Esophagus (tissue), 2 donors: ENCODE measurements at regions not wholly inside any gene's neighbourhood (a gene's known extent, or its start where the extent isn't known, plus 50 kb on each side); places are given as distances from the start of the nearest gene placed in this dataset.
"Not testable (repeated sequence)": the region's sequence is repeated elsewhere in the genome, so short reads cannot be mapped to it uniquely, and the experiment has no call there.

Source experiments
- H3K27ac ChIP-seq, 2 donors: one replicate each; pipeline ENCODE4 v1.5.1; 2013; ENCODE audit warnings: low read depth in 2 of 2, mild to moderate bottlenecking in 2 of 2, inconsistent platforms in 1 of 2, low read length in 1 of 2, moderate library complexity in 1 of 2
- H3K27me3 ChIP-seq, 2 donors: one replicate each; pipeline ENCODE4 v1.6.1; 2013; ENCODE audit warnings: low read length in 2 of 2, control low read depth in 1 of 2, mild to moderate bottlenecking in 1 of 2; ENCODE audit not compliant: insufficient read depth in 2 of 2, control insufficient read depth in 1 of 2
- H3K36me3 ChIP-seq, 2 donors: one replicate each; pipeline ENCODE4 v1.6.1; 2013; ENCODE audit warnings: low read length in 1 of 2; ENCODE audit not compliant: control insufficient read depth in 2 of 2, insufficient read depth in 2 of 2
- H3K4me1 ChIP-seq, 2 donors: one replicate each; pipeline ENCODE4 v1.6.1; 2013; ENCODE audit warnings: low read length in 1 of 2; ENCODE audit not compliant: control insufficient read depth in 2 of 2, insufficient read depth in 2 of 2
- H3K4me3 ChIP-seq, 2 donors: one replicate each; pipeline ENCODE4 v1.5.1; 2013; ENCODE audit warnings: low read length in 2 of 2, mild to moderate bottlenecking in 2 of 2, low read depth in 1 of 2, moderate library complexity in 1 of 2
- H3K9me3 ChIP-seq, 2 donors: one replicate each; pipeline ENCODE4 v1.6.1; 2013; ENCODE audit warnings: mild to moderate bottlenecking in 2 of 2, low read depth in 1 of 2, low read length in 1 of 2, moderate library complexity in 1 of 2; ENCODE audit not compliant: control insufficient read depth in 2 of 2, insufficient read depth in 1 of 2
- WGBS, 2 donors: extraction: QIAGEN DNeasy Blood & Tissue Kit; methylation state at CpG; one replicate each; pipeline ENCODE4 v1.1.7; 2013; 5-methylcytosine and 5-hydroxymethylcytosine counted together
- donor health status: healthy with polysubstance abuse.
- donor health status: Bipolar disorder and iron deficiency.

GRCh38 chr12:131293071-131294015 lies 339.6 kb downstream of the ADGRD1 start:
- not testable (repeated sequence) for H3K4me1 ChIP-seq, H3K36me3 ChIP-seq, H3K4me3 ChIP-seq, H3K27me3 ChIP-seq, H3K9me3 ChIP-seq, H3K27ac ChIP-seq
- WGBS, 2 donors = 72 to 73% methylated on average over 26 of the region's 26 CpGs

- H3K36me3 ChIP-seq, H3K9me3 ChIP-seq, H3K4me3 ChIP-seq, H3K27ac ChIP-seq, H3K27me3 ChIP-seq, H3K4me1 ChIP-seq: not testable (repeated sequence)
- WGBS, 2 donors = 88% methylated on average over 10 to 12 of the region's 12 CpGs
Observed at GRCh38 chr12:131294716-131295115, 341.0 kb downstream of the ADGRD1 start.

GRCh38 chr12:131295117-131295516 lies 341.4 kb downstream of the ADGRD1 start:
- H3K36me3 ChIP-seq, H3K4me3 ChIP-seq, H3K27me3 ChIP-seq, H3K27ac ChIP-seq, H3K9me3 ChIP-seq, H3K4me1 ChIP-seq: not testable (repeated sequence)
- 72 to 93% methylated on average over 5 to 6 of the region's 9 CpGs for WGBS, 2 donors

- 92 to 94% methylated on average over 15 of the region's 17 CpGs for WGBS, 2 donors
Observed at GRCh38 chr12:131295559-131295958, 341.9 kb downstream of the ADGRD1 start.

GRCh38 chr12:131296136-131296535 lies 342.4 kb downstream of the ADGRD1 start:
- H3K4me1 ChIP-seq, H3K4me3 ChIP-seq, H3K27me3 ChIP-seq, H3K36me3 ChIP-seq, H3K27ac ChIP-seq, H3K9me3 ChIP-seq: not testable (repeated sequence)
- 86 to 89% methylated on average over 6 of the region's 6 CpGs for WGBS, 2 donors

More at GRCh38 chr12:131295559-131295958, 341.9 kb downstream of the ADGRD1 start:
- H3K27ac ChIP-seq, H3K27me3 ChIP-seq, H3K36me3 ChIP-seq, H3K4me1 ChIP-seq, H3K9me3 ChIP-seq, H3K4me3 ChIP-seq: not testable (repeated sequence)

GRCh38 chr12:131296651-131297050 lies 342.9 kb downstream of the ADGRD1 start:
- H3K4me3 ChIP-seq, H3K36me3 ChIP-seq, H3K27ac ChIP-seq, H3K4me1 ChIP-seq, H3K27me3 ChIP-seq, H3K9me3 ChIP-seq: not testable (repeated sequence)
- WGBS, 2 donors = 92 to 95% methylated on average over 13 to 14 of the region's 14 CpGs

GRCh38 chr12:131298526-131299369 lies 345.0 kb downstream of the ADGRD1 start:
- H3K9me3 ChIP-seq, H3K36me3 ChIP-seq, H3K4me1 ChIP-seq, H3K27me3 ChIP-seq, H3K4me3 ChIP-seq, H3K27ac ChIP-seq: not testable (repeated sequence)
- WGBS, 2 donors = 17 to 28% methylated on average over 4 to 18 of the region's 83 CpGs

- H3K27me3 ChIP-seq, H3K4me3 ChIP-seq, H3K27ac ChIP-seq, H3K4me1 ChIP-seq, H3K36me3 ChIP-seq, H3K9me3 ChIP-seq: not testable (repeated sequence)
- 21% methylated on average over 9 of the region's 27 CpGs; no CpG with 5 or more reads in 1 of the 2 donors for WGBS, 2 donors
Observed at GRCh38 chr12:131299370-131299701, 345.6 kb downstream of the ADGRD1 start.

- H3K4me3 ChIP-seq, H3K27me3 ChIP-seq, H3K4me1 ChIP-seq, H3K27ac ChIP-seq, H3K9me3 ChIP-seq, H3K36me3 ChIP-seq: not testable (repeated sequence)
- 43 to 58% methylated on average over 2 of the region's 5 CpGs for WGBS, 2 donors
Observed at GRCh38 chr12:131303576-131303975, 349.9 kb downstream of the ADGRD1 start.
